Cardiac muscle cell (in vitro differentiated cells and primary cell): ENCODE measurements at regions not wholly inside any gene's neighbourhood (a gene's known extent, or its start where the extent isn't known, plus 50 kb on each side); places are given as distances from the start of the nearest gene placed in this dataset.
"Not testable (repeated sequence)": the region's sequence is repeated elsewhere in the genome, so short reads cannot be mapped to it uniquely, and the experiment has no call there.

Experiments
- DNase-seq, 2 donors: peaks; one replicate each; pipeline versions ENCODE4 v3.0.0 to v3.0.0-alpha.2; 2010 to 2017; ENCODE audit warnings: low read depth in 1 of 2, low spot score in 1 of 2
- H3K27ac ChIP-seq: fragments of 200-600 bp; sonication (generic); 2 replicates; pipeline ENCODE4 v1.5.1; 2016
- H3K27me3 ChIP-seq: fragments of 200-600 bp; sonication (generic); 2 replicates; pipeline ENCODE4 v1.6.0; 2016; ENCODE audit warnings: control low read depth
- H3K36me3 ChIP-seq: fragments of 200-600 bp; sonication (generic); 2 replicates; pipeline ENCODE4 v1.5.1; 2016; ENCODE audit warnings: control low read depth
- H3K4me1 ChIP-seq: fragments of 200-600 bp; sonication (generic); 2 replicates; pipeline ENCODE4 v1.8.1; 2017; ENCODE audit warnings: low read depth, mild to moderate bottlenecking, mixed run types
- H3K4me3 ChIP-seq: fragments of 200-600 bp; sonication (generic); 2 replicates; pipeline ENCODE4 v1.5.1; 2016; ENCODE audit warnings: mild to moderate bottlenecking
- H3K9me3 ChIP-seq: fragments of 200-600 bp; sonication (generic); 2 replicates; pipeline ENCODE4 v1.5.1; 2017; ENCODE audit warnings: low read depth, mild to moderate bottlenecking, control low read depth
- CTCF ChIP-seq: IDR thresholded peaks from 2 replicates; pipeline ENCODE4 v1.5.1; 2012; ENCODE audit warnings: low read depth, mild to moderate bottlenecking, low read length

DNA sequence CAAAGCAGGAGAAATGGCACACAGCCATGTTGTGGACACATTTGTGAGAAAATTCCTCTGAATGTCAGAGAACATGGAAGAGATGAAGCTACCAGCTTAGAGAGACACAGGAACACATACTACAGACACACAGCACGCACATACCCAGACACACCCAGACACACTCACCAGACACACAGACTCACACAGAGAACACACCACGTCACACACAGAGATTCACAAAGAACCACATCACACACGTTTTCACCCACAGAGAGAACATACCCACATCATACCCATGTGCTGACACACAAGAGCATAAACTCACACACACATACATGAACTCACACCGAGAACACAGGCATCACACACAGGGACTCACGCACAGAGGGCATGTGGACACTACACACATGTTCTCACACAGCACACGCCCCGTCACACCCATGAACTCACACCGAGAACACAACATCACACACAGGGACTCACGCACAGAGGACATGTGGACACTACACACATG lies 124.9 kb downstream of the METRNL start:
- no peaks in the 10 kb centered on the region for H3K9me3 ChIP-seq
- TF ChIP-seq CTCF = no peak
- no peaks in the 10 kb centered on the region for H3K27me3 ChIP-seq
- no peaks in the 10 kb centered on the region for H3K4me1 ChIP-seq
- no peak for DNase-seq
- no peak overlapping the region for H3K4me3 ChIP-seq
- H3K36me3 ChIP-seq = no peaks in the 10 kb centered on the region
- no peak overlapping the region for H3K27ac ChIP-seq

- not testable (repeated sequence) for H3K27me3 ChIP-seq, H3K36me3 ChIP-seq, H3K4me1 ChIP-seq, H3K4me3 ChIP-seq, H3K9me3 ChIP-seq, H3K27ac ChIP-seq, DNase-seq
Observed at GRCh38 chr17:83204736-83205386, 125.5 kb downstream of the METRNL start.

- not testable (repeated sequence) for H3K4me1 ChIP-seq, H3K9me3 ChIP-seq, H3K27ac ChIP-seq, H3K27me3 ChIP-seq, H3K4me3 ChIP-seq, H3K36me3 ChIP-seq
- peak; percentile 13 to 71 for DNase-seq
- TF ChIP-seq CTCF = peak; percentile 34
Observed at GRCh38 chr17:83205387-83206035, 126.1 kb downstream of the METRNL start.

GRCh38 chr17:83206036-83206394 lies 126.6 kb downstream of the METRNL start:
- not testable (repeated sequence) for H3K27ac ChIP-seq, H3K27me3 ChIP-seq, DNase-seq, H3K9me3 ChIP-seq, H3K4me3 ChIP-seq, H3K4me1 ChIP-seq, H3K36me3 ChIP-seq

DNA sequence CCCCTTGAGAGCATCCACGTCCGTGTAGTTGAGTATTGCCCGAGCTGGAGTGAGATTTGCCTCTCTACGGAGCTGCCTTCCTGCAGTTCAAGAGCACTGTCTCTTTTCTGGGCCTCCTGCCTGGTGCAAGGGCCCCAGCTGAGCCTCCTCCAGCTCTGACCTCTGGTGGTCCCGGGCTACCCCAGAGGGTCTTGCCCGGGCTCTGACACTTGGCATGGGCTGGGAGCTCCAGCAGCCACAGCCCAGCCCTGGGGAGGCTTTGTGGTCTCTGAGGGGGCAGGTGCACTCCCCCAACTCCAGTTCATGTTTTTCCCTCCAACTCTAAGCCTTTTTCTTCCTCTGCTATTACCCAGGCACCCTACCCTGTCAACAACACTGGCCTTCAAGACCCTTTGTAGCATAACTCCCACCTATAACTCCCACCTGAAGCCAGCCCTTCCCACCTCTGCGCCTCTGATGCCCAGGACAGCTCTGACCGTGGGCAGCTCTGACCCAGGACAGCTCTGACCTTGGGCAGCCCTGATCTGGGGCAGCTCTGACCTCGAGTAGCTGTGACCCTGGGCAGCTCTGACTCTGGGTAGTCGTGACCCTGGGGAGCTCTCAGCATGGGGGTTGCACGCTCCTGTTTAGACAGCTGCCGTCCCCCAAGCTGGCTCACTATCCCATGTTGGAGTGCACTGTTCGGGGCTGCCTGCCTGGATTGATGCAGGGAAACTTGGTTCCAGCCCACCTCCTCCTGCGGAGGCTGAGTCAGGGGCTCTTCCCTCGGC lies 127.6 kb downstream of the METRNL start:
- not testable (repeated sequence) for DNase-seq, H3K4me3 ChIP-seq, H3K27me3 ChIP-seq, H3K27ac ChIP-seq, H3K9me3 ChIP-seq, H3K36me3 ChIP-seq, H3K4me1 ChIP-seq

DNA sequence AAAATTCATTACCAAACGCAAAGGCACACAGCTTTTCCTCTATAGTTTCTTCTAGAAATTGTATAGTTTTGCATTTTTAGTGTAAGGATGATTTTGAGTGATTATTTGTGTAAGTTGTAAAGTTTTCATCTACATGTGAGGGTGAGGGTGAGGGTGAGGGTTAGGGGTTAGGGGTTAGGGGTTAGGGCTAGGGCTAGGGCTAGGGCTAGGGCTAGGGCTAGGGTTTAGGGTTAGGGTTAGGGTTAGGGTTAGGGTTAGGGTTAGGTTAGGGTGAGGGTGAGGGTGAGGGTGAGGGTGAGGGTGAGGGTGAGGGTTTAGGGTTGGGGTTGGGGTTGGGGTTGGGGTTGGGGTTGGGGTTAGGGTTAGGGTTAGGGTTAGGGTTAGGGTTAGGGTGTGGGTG lies 167.6 kb downstream of the METRNL start:
- H3K27ac ChIP-seq, H3K9me3 ChIP-seq, H3K27me3 ChIP-seq, H3K4me3 ChIP-seq, H3K36me3 ChIP-seq, H3K4me1 ChIP-seq: not testable (repeated sequence)
- DNase-seq = peak; percentile 34 to 55
